HPDE6-E6E7 (cell line): ENCODE measurements at regions not wholly inside any gene's neighbourhood (a gene's known extent, or its start where the extent isn't known, plus 50 kb on each side); places are given as distances from the start of the nearest gene placed in this dataset.
"Not testable (repeated sequence)": the region's sequence is repeated elsewhere in the genome, so short reads cannot be mapped to it uniquely, and the experiment has no call there.

Experiments
- DNase-seq: peaks from one replicate; pipeline ENCODE4 v3.0.0; 2011; ENCODE audit warnings: missing footprints; ENCODE audit errors: extremely low spot score

GRCh38 chr6:48615041-48615440 lies 504.0 kb upstream of the PTCHD4 start:
- DNase-seq = no peak

GRCh38 chr6:48614326-48614725 lies 503.3 kb upstream of the PTCHD4 start:
- DNase-seq = no peak

GRCh38 chr6:48613231-48613949 lies 502.4 kb upstream of the PTCHD4 start:
- no peak for DNase-seq

GRCh38 chr6:48611332-48611731 lies 500.3 kb upstream of the PTCHD4 start:
- no peak for DNase-seq

- DNase-seq = no peak
Observed at GRCh38 chr6:48610846-48611245, 499.8 kb upstream of the PTCHD4 start.

- no peak for DNase-seq
Observed at GRCh38 chr6:48606618-48607017, 495.6 kb upstream of the PTCHD4 start.

- DNase-seq = no peak
Observed at GRCh38 chr6:48597951-48598350, 487.0 kb upstream of the PTCHD4 start.

- DNase-seq = no peak
Observed at GRCh38 chr6:48596830-48597229, 485.8 kb upstream of the PTCHD4 start.

- DNase-seq = not testable (repeated sequence)
Observed at GRCh38 chr6:48591158-48591557, 480.2 kb upstream of the PTCHD4 start.

GRCh38 chr6:48584846-48585245 lies 473.8 kb upstream of the PTCHD4 start:
- no peak for DNase-seq

- DNase-seq = no peak
Observed at GRCh38 chr6:48570656-48571055, 459.7 kb upstream of the PTCHD4 start.

GRCh38 chr6:48568856-48569255 lies 457.9 kb upstream of the PTCHD4 start:
- DNase-seq = no peak

GRCh38 chr6:48567016-48567415 lies 456.0 kb upstream of the PTCHD4 start:
- DNase-seq = peak; percentile 15

- no peak for DNase-seq
Observed at GRCh38 chr6:48564036-48564820, 453.2 kb upstream of the PTCHD4 start.

GRCh38 chr6:48563433-48563832 lies 452.4 kb upstream of the PTCHD4 start:
- no peak for DNase-seq

- peak; percentile 23 for DNase-seq
Observed at GRCh38 chr6:48560408-48560807, 449.4 kb upstream of the PTCHD4 start.

- DNase-seq = no peak
Observed at GRCh38 chr6:48553467-48554189, 442.6 kb upstream of the PTCHD4 start.

- no peak for DNase-seq
Observed at GRCh38 chr6:48552905-48553304, 441.9 kb upstream of the PTCHD4 start.

- no peak for DNase-seq
Observed at GRCh38 chr6:48550603-48551002, 439.6 kb upstream of the PTCHD4 start.

GRCh38 chr6:48542191-48542590 lies 431.2 kb upstream of the PTCHD4 start:
- DNase-seq = no peak

- peak; percentile 28 for DNase-seq
Observed at GRCh38 chr6:48541649-48542048, 430.7 kb upstream of the PTCHD4 start.

GRCh38 chr6:48535582-48536009 lies 424.6 kb upstream of the PTCHD4 start:
- DNase-seq = peak; percentile 13
